ENCODE measurements at regions not wholly inside any gene's neighbourhood (a gene's known extent, or its start where the extent isn't known, plus 50 kb on each side); places are given as distances from the start of the nearest gene placed in this dataset.

DNA sequence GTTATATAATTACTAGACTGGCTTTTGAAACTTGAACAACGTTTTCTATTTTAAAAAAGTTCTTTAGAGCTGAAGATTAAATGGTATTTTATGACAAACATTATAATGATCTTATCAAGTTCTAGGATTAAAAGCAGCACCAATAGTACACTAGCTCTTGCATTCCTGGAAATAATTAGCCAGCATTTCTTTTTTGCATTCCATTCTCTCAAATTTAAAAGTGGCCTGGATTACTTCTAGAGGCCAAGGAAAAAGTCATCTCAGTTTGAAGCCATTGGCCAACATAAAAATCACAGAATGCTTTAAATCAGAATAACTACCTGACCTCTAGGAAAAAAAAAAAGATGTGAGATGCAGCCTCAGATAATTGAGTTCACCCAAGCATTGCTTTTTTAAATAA lies 1326.4 kb upstream of the SORCS1 start:
- Histone ChIP-seq H3K4me3 (ENCODE audit: low read length in 2 of 2) (no peak overlapping the region), H3K4me1 (ENCODE audit: insufficient read depth, low read length) (no peaks in the 10 kb centered on the region), H3K27me3 (ENCODE audit: insufficient read depth, low read length) (no peaks in the 10 kb centered on the region), H3K36me3 (ENCODE audit: insufficient read depth, low read length) (no peaks in the 10 kb centered on the region), H3K9me3 (ENCODE audit: control insufficient read depth in 1 of 2, low read length in 2 of 2) (no peaks in the 10 kb centered on the region), H3K27ac (ENCODE audit: low read depth, low read length) (no peak overlapping the region)
- no peak for DNase-seq
- CTCF ChIA-PET (ENCODE audit: partially characterized antibody) = no interaction called here
- Mint-ChIP-seq H3K9me3 (peaks cover 4 to 15% (median 9%) of the 10 kb centered on the region in 8 donors), H3K27ac (no peak overlapping the region), H3K36me3 (no peaks in the 10 kb centered on the region), H3K4me1 (no peaks in the 10 kb centered on the region), H3K27me3 (no peaks in the 10 kb centered on the region), H3K4me3 (no peak overlapping the region)
- POLR2A ChIA-PET (ENCODE audit: partially characterized antibody) = no interaction called here
- intact Hi-C loops (cut with micrococcal nuclease) = no loop called here

DNA sequence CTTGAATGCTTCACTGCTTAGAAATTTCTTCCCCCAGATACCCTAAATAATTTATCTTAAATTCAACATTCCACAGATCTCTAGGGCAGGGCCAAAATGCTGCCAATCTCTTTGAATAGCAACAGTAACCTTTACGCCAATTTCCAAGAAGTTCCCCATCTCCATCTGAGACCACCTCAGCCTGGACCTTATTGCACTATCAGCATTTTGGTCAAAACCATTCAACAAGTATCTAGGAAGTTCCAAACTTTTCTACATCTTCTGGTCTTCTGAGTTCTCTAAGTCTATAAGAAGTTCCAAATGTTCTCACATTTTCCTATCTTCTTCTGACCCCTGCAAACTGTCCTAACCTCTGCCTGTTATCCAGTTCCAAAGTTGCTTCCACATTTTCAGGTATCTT lies 1306.9 kb upstream of the SORCS1 start:
- POLR2A ChIA-PET (ENCODE audit: partially characterized antibody) = no interaction called here
- H3K4me3 ChIP-seq (ENCODE audit: low read length in 2 of 2) = no peak overlapping the region
- no peak overlapping the region for H3K27ac ChIP-seq (ENCODE audit: low read depth, low read length)
- H3K4me1 ChIP-seq (ENCODE audit: insufficient read depth, low read length) = no peaks in the 10 kb centered on the region
- H3K27me3 ChIP-seq (ENCODE audit: insufficient read depth, low read length) = no peaks in the 10 kb centered on the region
- CTCF ChIA-PET (ENCODE audit: partially characterized antibody) = no interaction called here
- peaks cover 1 to 2% of the 10 kb centered on the region in 2 donors for H3K27me3 Mint-ChIP-seq
- no peaks in the 10 kb centered on the region for H3K4me1 Mint-ChIP-seq
- H3K27ac Mint-ChIP-seq = no peak overlapping the region
- H3K9me3 Mint-ChIP-seq = peaks cover 2 to 16% (median 10%) of the 10 kb centered on the region in 8 donors
- intact Hi-C loops (cut with micrococcal nuclease) = no loop called here
- H3K4me3 Mint-ChIP-seq = no peak overlapping the region
- H3K36me3 ChIP-seq (ENCODE audit: insufficient read depth, low read length) = no peaks in the 10 kb centered on the region
- DNase-seq = no peak
- no peaks in the 10 kb centered on the region for H3K9me3 ChIP-seq (ENCODE audit: control insufficient read depth in 1 of 2, low read length in 2 of 2)
- no peaks in the 10 kb centered on the region for H3K36me3 Mint-ChIP-seq

DNA sequence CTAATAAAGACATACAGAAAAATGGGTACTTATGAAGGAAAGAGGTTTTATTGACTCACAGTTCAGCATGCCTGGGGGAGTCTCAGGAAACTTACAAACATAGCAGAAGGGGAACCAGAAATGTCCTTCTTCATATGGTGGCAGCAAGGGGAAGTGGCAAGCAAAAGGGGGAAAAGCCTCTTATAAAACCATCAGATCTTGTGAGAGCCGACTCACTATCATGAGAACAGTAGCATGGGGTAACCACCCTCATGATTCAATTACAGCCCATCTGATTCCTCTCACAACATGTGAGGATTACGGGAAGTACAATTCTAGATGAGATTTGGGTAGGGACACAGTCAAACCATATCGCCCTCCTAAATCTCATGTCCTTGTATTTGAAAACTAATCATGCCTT lies 1305.4 kb upstream of the SORCS1 start:
- no peak overlapping the region for H3K27ac Mint-ChIP-seq
- intact Hi-C loops (cut with micrococcal nuclease) = no loop called here
- DNase-seq = no peak
- H3K4me1 Mint-ChIP-seq = no peaks in the 10 kb centered on the region
- no peak overlapping the region for H3K4me3 ChIP-seq (ENCODE audit: low read length in 2 of 2)
- H3K9me3 ChIP-seq (ENCODE audit: control insufficient read depth in 1 of 2, low read length in 2 of 2) = no peaks in the 10 kb centered on the region
- no peaks in the 10 kb centered on the region for H3K36me3 Mint-ChIP-seq
- no peak overlapping the region for H3K27ac ChIP-seq (ENCODE audit: low read depth, low read length)
- no peaks in the 10 kb centered on the region for H3K4me1 ChIP-seq (ENCODE audit: insufficient read depth, low read length)
- H3K27me3 ChIP-seq (ENCODE audit: insufficient read depth, low read length) = no peaks in the 10 kb centered on the region
- H3K27me3 Mint-ChIP-seq = peaks cover 1 to 2% of the 10 kb centered on the region in 2 donors
- POLR2A ChIA-PET (ENCODE audit: partially characterized antibody) = no interaction called here
- H3K4me3 Mint-ChIP-seq = no peak overlapping the region
- H3K36me3 ChIP-seq (ENCODE audit: insufficient read depth, low read length) = no peaks in the 10 kb centered on the region
- CTCF ChIA-PET (ENCODE audit: partially characterized antibody) = no interaction called here
- peaks cover 2 to 16% (median 11%) of the 10 kb centered on the region in 8 donors for H3K9me3 Mint-ChIP-seq

DNA sequence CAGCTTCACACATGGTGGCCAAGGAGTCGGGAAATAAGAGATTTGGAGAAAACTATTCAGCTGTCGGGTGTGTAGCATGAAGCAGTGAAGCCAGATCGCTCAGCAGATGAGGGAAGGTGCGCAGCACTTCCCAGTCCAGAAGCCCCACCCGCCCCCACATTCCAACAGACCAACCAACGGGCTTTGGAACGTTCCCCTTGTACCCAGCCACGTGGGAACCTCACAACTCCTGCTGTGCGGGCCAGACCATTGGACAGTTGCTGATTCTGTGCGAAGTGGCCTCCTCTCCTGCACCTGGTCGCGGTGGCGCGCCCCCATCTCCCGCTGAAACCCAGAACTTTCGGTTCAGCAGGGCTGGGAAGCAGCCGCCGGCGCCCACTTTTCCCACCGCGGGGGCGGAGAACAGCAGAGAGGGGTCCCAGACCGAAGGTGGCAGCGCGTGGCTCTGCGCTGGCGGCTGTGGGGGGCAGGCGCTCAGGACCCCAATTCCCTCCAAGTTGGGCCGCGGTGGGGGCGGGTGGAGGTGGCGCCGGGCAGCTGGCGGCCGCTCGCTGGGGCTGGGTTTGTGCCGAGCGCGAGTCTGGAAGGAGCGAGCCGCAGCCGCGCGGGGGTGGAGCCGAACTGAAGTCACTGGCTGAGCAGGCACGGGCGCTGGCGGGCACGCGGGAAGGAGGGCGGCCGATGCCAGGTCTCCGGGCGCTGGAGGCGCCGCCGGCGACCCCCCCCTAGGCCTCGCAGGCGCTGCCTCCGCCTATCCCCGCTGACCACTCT lies 1301.5 kb upstream of the SORCS1 start:
- peaks cover 0 to 11% (median 9%) of the 10 kb centered on the region in 8 donors for H3K9me3 Mint-ChIP-seq
- POLR2A ChIA-PET (ENCODE audit: partially characterized antibody) = no interaction called here
- CTCF ChIA-PET (ENCODE audit: partially characterized antibody) = no interaction called here
- Histone ChIP-seq H3K36me3 (ENCODE audit: insufficient read depth, low read length) (no peaks in the 10 kb centered on the region), H3K9me3 (ENCODE audit: control insufficient read depth in 1 of 2, low read length in 2 of 2) (no peaks in the 10 kb centered on the region), H3K4me1 (ENCODE audit: insufficient read depth, low read length) (no peaks in the 10 kb centered on the region), H3K27me3 (ENCODE audit: insufficient read depth, low read length) (no peaks in the 10 kb centered on the region), H3K4me3 (ENCODE audit: low read length in 2 of 2) (no peak overlapping the region), H3K27ac (ENCODE audit: low read depth, low read length) (no peak overlapping the region)
- H3K4me3 Mint-ChIP-seq = no peak overlapping the region
- H3K27me3 Mint-ChIP-seq = peaks cover 1 to 2% of the 10 kb centered on the region in 2 donors
- H3K4me1 Mint-ChIP-seq = no peaks in the 10 kb centered on the region
- DNase-seq = no peak
- no peak overlapping the region for H3K27ac Mint-ChIP-seq
- intact Hi-C loops (cut with micrococcal nuclease) = no loop called here
- no peaks in the 10 kb centered on the region for H3K36me3 Mint-ChIP-seq

DNA sequence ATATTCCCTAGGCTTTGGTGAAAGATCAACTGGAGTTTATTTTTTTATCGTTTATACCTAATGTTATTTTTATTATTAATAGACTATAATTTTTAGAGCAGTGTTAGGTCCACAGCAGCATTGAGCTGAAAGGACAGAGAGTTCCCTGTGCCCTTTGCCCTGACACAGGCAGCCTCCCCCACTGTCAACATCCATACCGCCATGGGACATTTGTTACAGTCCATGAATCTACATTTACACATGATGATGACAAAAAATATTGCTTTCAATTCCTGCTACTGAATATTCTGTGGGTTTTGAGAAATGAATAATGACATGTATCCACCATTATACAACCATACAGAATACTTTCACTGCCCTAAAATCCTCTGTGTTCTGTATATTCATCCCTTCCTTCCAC lies 1297.5 kb upstream of the SORCS1 start:
- Histone ChIP-seq H3K9me3 (ENCODE audit: control insufficient read depth in 1 of 2, low read length in 2 of 2) (no peaks in the 10 kb centered on the region), H3K36me3 (ENCODE audit: insufficient read depth, low read length) (no peaks in the 10 kb centered on the region), H3K4me1 (ENCODE audit: insufficient read depth, low read length) (no peaks in the 10 kb centered on the region), H3K27ac (ENCODE audit: low read depth, low read length) (no peak overlapping the region), H3K4me3 (ENCODE audit: low read length in 2 of 2) (no peak overlapping the region), H3K27me3 (ENCODE audit: insufficient read depth, low read length) (no peaks in the 10 kb centered on the region)
- Mint-ChIP-seq H3K36me3 (no peaks in the 10 kb centered on the region), H3K4me3 (no peak overlapping the region), H3K27ac (no peak overlapping the region), H3K9me3 (peaks cover 0 to 9% (median 4%) of the 10 kb centered on the region in 8 donors), H3K4me1 (no peaks in the 10 kb centered on the region), H3K27me3 (peaks cover under 1 to 1% of the 10 kb centered on the region in 2 donors)
- CTCF ChIA-PET (ENCODE audit: partially characterized antibody) = no interaction called here
- intact Hi-C loops (cut with micrococcal nuclease) = no loop called here
- POLR2A ChIA-PET (ENCODE audit: partially characterized antibody) = no interaction called here
- DNase-seq = no peak

DNA sequence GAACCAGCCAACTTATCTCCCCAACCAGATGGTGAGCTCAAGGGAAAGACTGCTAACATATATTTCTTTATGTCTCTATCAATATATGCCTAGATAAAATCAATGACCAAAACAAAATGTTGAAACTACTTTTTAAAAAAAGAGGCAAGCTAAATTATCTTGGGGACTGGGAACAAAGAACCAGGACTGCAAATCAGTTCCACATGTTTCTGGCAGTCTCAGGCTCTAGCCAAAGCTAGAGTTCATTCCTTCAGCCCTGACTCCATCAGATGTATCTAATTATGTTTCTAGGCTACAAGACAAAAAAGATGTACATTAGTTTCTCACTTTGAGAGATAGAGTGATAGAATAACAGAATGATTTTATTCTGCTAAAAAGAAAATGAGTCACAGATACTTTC lies 1290.3 kb upstream of the SORCS1 start:
- POLR2A ChIA-PET (ENCODE audit: partially characterized antibody) = no interaction called here
- Mint-ChIP-seq H3K4me3 (no peak overlapping the region), H3K36me3 (no peaks in the 10 kb centered on the region), H3K4me1 (no peaks in the 10 kb centered on the region), H3K27me3 (no peaks in the 10 kb centered on the region), H3K9me3 (peaks cover 1 to 23% (median 7%) of the 10 kb centered on the region in 8 donors), H3K27ac (no peak overlapping the region)
- no peaks in the 10 kb centered on the region for H3K36me3 ChIP-seq (ENCODE audit: insufficient read depth, low read length)
- intact Hi-C loops (cut with micrococcal nuclease) = no loop called here
- H3K9me3 ChIP-seq (ENCODE audit: control insufficient read depth in 1 of 2, low read length in 2 of 2) = no peaks in the 10 kb centered on the region
- CTCF ChIA-PET (ENCODE audit: partially characterized antibody) = no interaction called here
- H3K27me3 ChIP-seq (ENCODE audit: insufficient read depth, low read length) = no peaks in the 10 kb centered on the region
- no peak overlapping the region for H3K4me3 ChIP-seq (ENCODE audit: low read length in 2 of 2)
- no peak overlapping the region for H3K27ac ChIP-seq (ENCODE audit: low read depth, low read length)
- H3K4me1 ChIP-seq (ENCODE audit: insufficient read depth, low read length) = no peaks in the 10 kb centered on the region
- DNase-seq = no peak

DNA sequence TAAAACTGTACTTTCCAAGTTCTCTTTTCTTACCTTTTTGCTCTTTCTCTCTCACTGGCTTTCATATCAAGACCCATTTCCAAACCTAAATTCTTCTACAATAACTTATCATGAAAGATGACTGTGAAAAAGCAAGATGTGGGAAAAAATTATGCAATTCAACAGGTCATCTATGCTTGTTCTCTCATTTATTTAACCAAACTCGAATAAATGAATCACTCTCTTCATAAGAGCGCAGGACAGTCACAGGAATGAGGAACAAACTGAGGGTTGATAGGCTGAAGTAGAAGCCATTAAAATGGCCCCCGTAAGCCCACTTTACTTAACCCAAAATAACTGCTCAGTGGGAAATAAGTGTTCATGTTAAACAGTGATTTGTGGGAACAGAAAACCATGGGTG lies 1289.7 kb upstream of the SORCS1 start:
- POLR2A ChIA-PET (ENCODE audit: partially characterized antibody) = no interaction called here
- CTCF ChIA-PET (ENCODE audit: partially characterized antibody) = no interaction called here

DNA sequence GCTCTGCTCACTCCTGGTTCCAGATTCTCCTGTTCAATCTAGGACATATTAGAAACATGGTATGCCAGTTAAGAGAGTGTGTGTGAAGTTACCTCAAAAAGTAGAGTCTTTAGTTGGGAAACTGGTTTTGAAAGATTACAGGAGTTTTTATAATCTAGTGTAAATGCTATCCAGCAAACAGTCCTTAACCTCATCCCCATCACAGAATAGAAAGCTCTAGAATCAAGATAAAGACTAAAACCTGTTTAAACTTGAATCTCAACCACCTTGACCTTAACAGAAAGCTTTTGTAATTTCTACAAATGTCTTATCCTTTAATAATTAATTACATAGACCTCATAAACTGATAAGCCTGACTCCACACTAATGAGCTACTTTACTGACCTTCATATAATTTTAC lies 1288.7 kb upstream of the SORCS1 start:
- H3K9me3 ChIP-seq (ENCODE audit: control insufficient read depth in 1 of 2, low read length in 2 of 2) = no peaks in the 10 kb centered on the region
- POLR2A ChIA-PET (ENCODE audit: partially characterized antibody) = no interaction called here
- Mint-ChIP-seq H3K4me3 (no peak overlapping the region), H3K9me3 (peaks cover 2 to 26% (median 7%) of the 10 kb centered on the region in 8 donors), H3K27me3 (no peaks in the 10 kb centered on the region), H3K36me3 (no peaks in the 10 kb centered on the region), H3K4me1 (no peaks in the 10 kb centered on the region), H3K27ac (no peak overlapping the region)
- H3K4me3 ChIP-seq (ENCODE audit: low read length in 2 of 2) = no peak overlapping the region
- CTCF ChIA-PET (ENCODE audit: partially characterized antibody) = no interaction called here
- no peak for DNase-seq
- H3K27ac ChIP-seq (ENCODE audit: low read depth, low read length) = no peak overlapping the region
- no peaks in the 10 kb centered on the region for H3K4me1 ChIP-seq (ENCODE audit: insufficient read depth, low read length)
- intact Hi-C loops (cut with micrococcal nuclease) = no loop called here
- H3K27me3 ChIP-seq (ENCODE audit: insufficient read depth, low read length) = no peaks in the 10 kb centered on the region
- H3K36me3 ChIP-seq (ENCODE audit: insufficient read depth, low read length) = no peaks in the 10 kb centered on the region

More for the DNA sequence above, 1289.7 kb upstream of the SORCS1 start:
- peaks cover 2 to 26% (median 7%) of the 10 kb centered on the region in 8 donors for H3K9me3 Mint-ChIP-seq
- DNase-seq = no peak
- Histone ChIP-seq H3K4me3 (ENCODE audit: low read length in 2 of 2) (no peak overlapping the region), H3K4me1 (ENCODE audit: insufficient read depth, low read length) (no peaks in the 10 kb centered on the region), H3K27me3 (ENCODE audit: insufficient read depth, low read length) (no peaks in the 10 kb centered on the region), H3K36me3 (ENCODE audit: insufficient read depth, low read length) (no peaks in the 10 kb centered on the region), H3K9me3 (ENCODE audit: control insufficient read depth in 1 of 2, low read length in 2 of 2) (no peaks in the 10 kb centered on the region), H3K27ac (ENCODE audit: low read depth, low read length) (no peak overlapping the region)
- no peaks in the 10 kb centered on the region for H3K4me1 Mint-ChIP-seq
- no peaks in the 10 kb centered on the region for H3K27me3 Mint-ChIP-seq
- H3K36me3 Mint-ChIP-seq = no peaks in the 10 kb centered on the region
- intact Hi-C loops (cut with micrococcal nuclease) = no loop called here
- no peak overlapping the region for H3K27ac Mint-ChIP-seq
- no peak overlapping the region for H3K4me3 Mint-ChIP-seq
